Endothelial cell (in vitro differentiated cells): ENCODE measurements at regions not wholly inside any gene's neighbourhood (a gene's known extent, or its start where the extent isn't known, plus 50 kb on each side); places are given as distances from the start of the nearest gene placed in this dataset.
"Not testable (repeated sequence)": the region's sequence is repeated elsewhere in the genome, so short reads cannot be mapped to it uniquely, and the experiment has no call there.

ENCODE experiments used
- DNase-seq: peaks from one replicate; pipeline ENCODE4 v3.0.0; 2021; ENCODE audit warnings: low spot score
- H3K27ac Mint-ChIP-seq: one replicate; pipeline ENCODE4 v1.8.0; 2021; ENCODE audit warnings: mixed read lengths, inconsistent platforms; ENCODE audit not compliant: unreplicated experiment
- H3K27me3 Mint-ChIP-seq: one replicate; pipeline ENCODE4 v1.8.0; 2021; ENCODE audit warnings: mild to moderate bottlenecking, moderate library complexity, mixed read lengths, inconsistent platforms; ENCODE audit not compliant: unreplicated experiment
- H3K36me3 Mint-ChIP-seq: one replicate; pipeline ENCODE4 v1.8.0; 2021; ENCODE audit warnings: mild to moderate bottlenecking, low read depth, mixed read lengths, inconsistent platforms; ENCODE audit not compliant: unreplicated experiment
- H3K4me1 Mint-ChIP-seq: one replicate; pipeline ENCODE4 v1.8.0; 2021; ENCODE audit warnings: mild to moderate bottlenecking, mixed read lengths, inconsistent platforms; ENCODE audit not compliant: unreplicated experiment
- H3K4me3 Mint-ChIP-seq: one replicate; pipeline ENCODE4 v1.8.0; 2021; ENCODE audit warnings: mild to moderate bottlenecking, mixed read lengths, inconsistent platforms; ENCODE audit not compliant: unreplicated experiment
- H3K9me3 Mint-ChIP-seq: one replicate; pipeline ENCODE4 v1.8.0; 2021; ENCODE audit warnings: mixed read lengths, inconsistent platforms; ENCODE audit not compliant: unreplicated experiment
- TF ChIP-seq, protein P1 (sequence below): fragments of 200-600 bp; sonication (generic); IDR thresholded peaks from one replicate; pipeline ENCODE4 v1.5.0; 2021; ENCODE audit warnings: antibody characterized with exemption; ENCODE audit not compliant: unreplicated experiment

- no peak overlapping the region for H3K4me3 Mint-ChIP-seq
- H3K27ac Mint-ChIP-seq: no peak overlapping the region
- H3K27me3 Mint-ChIP-seq: no peaks in the 10 kb centered on the region
- DNase-seq: no peak
- H3K9me3 Mint-ChIP-seq: no peaks in the 10 kb centered on the region
- TF ChIP-seq, protein P1, sequence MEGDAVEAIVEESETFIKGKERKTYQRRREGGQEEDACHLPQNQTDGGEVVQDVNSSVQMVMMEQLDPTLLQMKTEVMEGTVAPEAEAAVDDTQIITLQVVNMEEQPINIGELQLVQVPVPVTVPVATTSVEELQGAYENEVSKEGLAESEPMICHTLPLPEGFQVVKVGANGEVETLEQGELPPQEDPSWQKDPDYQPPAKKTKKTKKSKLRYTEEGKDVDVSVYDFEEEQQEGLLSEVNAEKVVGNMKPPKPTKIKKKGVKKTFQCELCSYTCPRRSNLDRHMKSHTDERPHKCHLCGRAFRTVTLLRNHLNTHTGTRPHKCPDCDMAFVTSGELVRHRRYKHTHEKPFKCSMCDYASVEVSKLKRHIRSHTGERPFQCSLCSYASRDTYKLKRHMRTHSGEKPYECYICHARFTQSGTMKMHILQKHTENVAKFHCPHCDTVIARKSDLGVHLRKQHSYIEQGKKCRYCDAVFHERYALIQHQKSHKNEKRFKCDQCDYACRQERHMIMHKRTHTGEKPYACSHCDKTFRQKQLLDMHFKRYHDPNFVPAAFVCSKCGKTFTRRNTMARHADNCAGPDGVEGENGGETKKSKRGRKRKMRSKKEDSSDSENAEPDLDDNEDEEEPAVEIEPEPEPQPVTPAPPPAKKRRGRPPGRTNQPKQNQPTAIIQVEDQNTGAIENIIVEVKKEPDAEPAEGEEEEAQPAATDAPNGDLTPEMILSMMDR: no peak
- no peaks in the 10 kb centered on the region for H3K4me1 Mint-ChIP-seq
- H3K36me3 Mint-ChIP-seq: no peaks in the 10 kb centered on the region
Observed at GRCh38 chr22:23471698-23472097, 108.4 kb downstream of the IGLL1 start.

DNA sequence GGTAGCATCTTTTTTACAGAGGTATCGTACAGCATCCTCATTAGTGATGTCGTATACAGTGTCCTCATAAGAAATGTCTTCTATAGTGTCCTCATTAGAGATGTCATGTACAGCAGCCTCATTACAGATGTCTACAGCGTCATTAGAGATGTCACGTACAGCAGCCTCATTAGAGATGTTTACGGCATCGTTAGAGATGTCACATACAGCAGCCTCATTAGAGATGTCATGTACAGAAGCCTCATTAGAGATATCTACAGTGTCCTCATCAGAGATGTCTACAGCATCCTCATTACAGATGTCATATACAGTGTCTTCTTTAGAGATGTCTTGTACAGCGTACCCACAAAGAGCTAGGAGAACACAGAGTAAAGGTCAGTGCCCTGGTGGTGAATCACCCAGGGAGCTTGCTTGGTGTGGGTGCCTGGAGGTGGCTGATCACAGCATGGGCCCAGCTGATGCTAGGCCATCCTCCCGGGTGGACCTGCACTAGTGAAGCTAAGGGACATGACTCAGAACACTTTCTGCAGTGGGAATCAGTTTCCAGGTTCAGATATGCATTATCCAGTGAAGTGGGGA lies 109.2 kb downstream of the IGLL1 start:
- TF ChIP-seq, protein P1: no peak
- DNase-seq: no peak
- Mint-ChIP-seq H3K9me3 (no peaks in the 10 kb centered on the region), H3K27ac (no peak overlapping the region), H3K4me1 (no peaks in the 10 kb centered on the region), H3K27me3 (peaks cover 2% of the 10 kb centered on the region), H3K36me3 (no peaks in the 10 kb centered on the region), H3K4me3 (no peak overlapping the region)

DNA sequence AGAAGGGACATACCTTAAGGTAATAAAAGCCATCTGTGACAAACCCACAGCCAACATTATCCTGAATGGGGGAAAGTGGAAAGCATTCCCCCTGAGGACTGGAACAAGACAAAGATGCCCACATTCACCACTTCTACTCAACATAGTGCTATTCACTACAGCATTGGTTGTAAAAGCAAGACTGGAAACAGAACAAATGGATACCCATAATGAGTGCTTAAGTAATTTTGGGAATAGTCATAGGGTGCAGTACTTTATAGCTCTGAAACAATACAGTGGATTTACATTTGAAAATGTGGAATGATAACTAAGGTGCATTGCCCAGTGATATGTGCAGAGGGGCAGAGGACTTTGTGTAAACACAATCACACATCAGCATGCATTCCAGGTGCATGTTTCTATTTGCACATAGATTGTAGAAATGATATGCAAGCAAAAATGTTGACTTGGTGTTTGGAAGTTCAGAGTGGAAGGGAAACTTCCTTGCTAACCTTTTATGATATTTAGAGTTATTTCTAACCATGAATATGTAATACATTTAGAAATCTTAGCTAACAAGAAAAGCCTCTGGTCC lies 112.3 kb downstream of the IGLL1 start:
- Mint-ChIP-seq H3K4me3 (no peak overlapping the region), H3K9me3 (no peaks in the 10 kb centered on the region), H3K4me1 (no peaks in the 10 kb centered on the region), H3K27me3 (peaks cover 2% of the 10 kb centered on the region), H3K27ac (no peak overlapping the region), H3K36me3 (no peaks in the 10 kb centered on the region)
- DNase-seq: no peak
- TF ChIP-seq, protein P1: no peak

DNA sequence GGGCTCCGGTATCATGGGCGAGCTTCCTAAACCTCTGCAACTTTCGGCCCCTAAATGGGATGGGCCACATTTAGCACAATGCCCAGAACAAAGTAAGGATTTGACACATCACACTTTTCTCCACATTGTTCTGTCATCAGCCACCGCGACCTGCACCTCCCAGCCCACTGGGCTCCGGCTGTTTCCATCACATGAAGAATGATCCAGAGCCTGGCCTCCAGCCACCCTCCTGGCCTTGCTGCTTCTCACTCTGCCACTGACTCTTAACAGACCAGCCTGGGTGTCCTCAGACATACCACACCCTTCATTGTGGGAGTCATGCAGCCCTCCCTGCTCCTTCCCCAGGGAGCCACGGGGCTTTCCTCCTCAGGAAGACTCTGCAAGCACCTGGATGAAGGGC lies 113.7 kb downstream of the IGLL1 start:
- peaks cover 2% of the 10 kb centered on the region for H3K27me3 Mint-ChIP-seq
- TF ChIP-seq, protein P1: no peak
- DNase-seq: no peak
- H3K36me3 Mint-ChIP-seq: no peaks in the 10 kb centered on the region
- no peak overlapping the region for H3K4me3 Mint-ChIP-seq
- H3K27ac Mint-ChIP-seq: no peak overlapping the region
- H3K4me1 Mint-ChIP-seq: no peaks in the 10 kb centered on the region
- H3K9me3 Mint-ChIP-seq: no peaks in the 10 kb centered on the region

DNA sequence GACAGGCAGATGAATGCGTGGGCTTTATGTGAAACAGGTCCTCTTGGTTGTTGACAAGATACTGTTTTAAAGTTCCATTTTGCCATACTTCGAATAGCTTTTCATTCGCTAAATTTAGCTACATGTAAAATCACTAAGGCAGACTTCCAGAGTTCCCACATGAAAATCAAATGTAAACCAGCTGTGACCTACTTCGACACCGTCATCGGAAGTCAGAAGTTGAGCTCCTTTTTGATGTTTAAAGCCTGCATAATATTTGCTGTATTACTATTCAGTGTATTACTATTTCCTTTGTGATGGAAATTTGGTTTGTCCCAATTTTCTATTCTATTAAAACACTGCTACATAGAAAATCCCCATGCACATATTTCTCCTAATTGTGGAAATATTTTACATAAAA lies 115.3 kb downstream of the IGLL1 start:
- not testable (repeated sequence) for H3K27ac Mint-ChIP-seq, H3K36me3 Mint-ChIP-seq, H3K4me1 Mint-ChIP-seq, H3K27me3 Mint-ChIP-seq, DNase-seq, H3K4me3 Mint-ChIP-seq, H3K9me3 Mint-ChIP-seq

DNA sequence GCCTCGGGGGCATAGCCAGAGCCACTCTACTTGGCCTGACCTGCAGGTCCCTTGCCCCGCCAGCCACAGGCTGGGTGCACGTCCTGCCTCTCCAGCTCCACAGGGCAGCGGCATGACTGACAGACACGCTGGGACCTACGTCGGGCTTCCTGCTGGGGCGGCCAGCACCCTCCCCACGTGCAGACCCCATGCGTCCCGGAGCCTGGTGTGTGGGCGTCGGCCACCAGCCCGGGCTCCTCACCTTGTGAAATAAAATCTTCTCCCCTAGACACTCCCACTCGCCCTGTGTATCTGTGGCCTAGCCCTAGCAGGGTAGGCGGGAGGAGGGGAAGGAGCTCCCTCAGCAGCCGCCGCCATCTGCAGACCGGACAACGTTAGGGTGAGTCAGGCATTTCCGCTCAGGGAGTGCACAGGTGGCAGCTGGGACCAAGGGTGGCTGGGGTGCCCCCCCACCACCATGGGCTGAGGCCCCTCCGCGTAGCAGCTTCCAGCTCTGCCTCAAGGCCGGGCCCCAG lies 119.5 kb downstream of the IGLL1 start:
- not testable (repeated sequence) for H3K9me3 Mint-ChIP-seq, H3K36me3 Mint-ChIP-seq, H3K4me3 Mint-ChIP-seq, H3K27ac Mint-ChIP-seq, H3K4me1 Mint-ChIP-seq, H3K27me3 Mint-ChIP-seq, DNase-seq

- H3K36me3 Mint-ChIP-seq: not testable (repeated sequence)
Observed at GRCh38 chr22:23459645-23460516, 120.2 kb downstream of the IGLL1 start.

More at GRCh38 chr22:23459645-23460516, 120.2 kb downstream of the IGLL1 start:
- not testable (repeated sequence) for H3K4me1 Mint-ChIP-seq, H3K27me3 Mint-ChIP-seq, H3K4me3 Mint-ChIP-seq, H3K27ac Mint-ChIP-seq, DNase-seq, H3K9me3 Mint-ChIP-seq
